ENCODE measurements at regions not wholly inside any gene's neighbourhood (a gene's known extent, or its start where the extent isn't known, plus 50 kb on each side); places are given as distances from the start of the nearest gene placed in this dataset.
"Not testable (repeated sequence)": the region's sequence is repeated elsewhere in the genome, so short reads cannot be mapped to it uniquely, and the experiment has no call there.

- TF ChIP-seq CTCF, POLR2A, POLR2AphosphoS5 (IDR thresholded peaks at IDR 0.05): not testable (repeated sequence)
These were observed 82.6 kb upstream of the DCC start for GRCh38 chr18:52257417-52257816.
